Endothelial cell of umbilical vein (primary cell): ENCODE measurements at regions not wholly inside any gene's neighbourhood (a gene's known extent, or its start where the extent isn't known, plus 50 kb on each side); places are given as distances from the start of the nearest gene placed in this dataset.

Source experiments
- BruUV-seq: library from RNA; stranded (reverse); fragments of 400-500 nt; replicated peaks from 2 replicates; lab custom pipeline; 2021; lab: Mats Ljungman, UMichigan
- CTCF ChIA-PET: fragments of 300-600, 350-600 bp; sonication (Branson Sonifier 250); formaldehyde crosslinking; loops from one replicate; lab custom pipeline; 2021; ENCODE audit warnings: antibody characterized with exemption, inconsistent platforms; lab: Charles Lee
- POLR2A ChIA-PET: fragments of 300-600, 350-600 bp; sonication (Branson Sonifier 250); formaldehyde crosslinking; loops from one replicate; lab custom pipeline; 2021; ENCODE audit warnings: antibody characterized with exemption, inconsistent platforms; lab: Charles Lee
- DNase-seq: peaks from one replicate; pipeline ENCODE4 v3.0.0-alpha.2; 2011; ENCODE audit warnings: low read depth, low spot score
- FAIRE-seq: peaks from 2 replicates; lab custom pipeline; 2011; peaks lifted over from hg19 to GRCh38; lab: Jason Lieb, UNC
- H2AFZ ChIP-seq: 2 replicates; pipeline ENCODE4 v1.6.0; 2012; ENCODE audit warnings: low read depth, low read length, control low read depth, inconsistent platforms
- H3K27ac ChIP-seq: 2 replicates; pipeline ENCODE4 v1.5.1; 2011; ENCODE audit warnings: low read depth, mild to moderate bottlenecking, control low read depth, low read length, moderate library complexity; ENCODE audit not compliant: insufficient read depth
- H3K27me3 ChIP-seq, 2 experiments: 2 replicates each; pipeline versions ENCODE4 v1.6.0 to v1.6.1; 2011; ENCODE audit warnings: low read length in 2 of 2, mixed read lengths in 1 of 2; ENCODE audit not compliant: control insufficient read depth in 2 of 2, insufficient read depth in 2 of 2
- H3K36me3 ChIP-seq, 2 experiments: 2 replicates in 1 of 2; 3 replicates in 1 of 2; pipeline ENCODE4 v1.5.1; 2011; ENCODE audit warnings: low read length in 2 of 2, mild to moderate bottlenecking in 1 of 2, moderate library complexity in 1 of 2; ENCODE audit not compliant: control insufficient read depth in 2 of 2, insufficient read depth in 2 of 2; ENCODE audit errors: extremely low read depth in 1 of 2
- H3K4me1 ChIP-seq: 3 replicates; pipeline ENCODE4 v1.5.1; 2011; ENCODE audit warnings: mild to moderate bottlenecking, low read length; ENCODE audit not compliant: control insufficient read depth, insufficient read depth; ENCODE audit errors: extremely low read depth
- H3K4me2 ChIP-seq: 2 replicates; pipeline ENCODE4 v1.6.1; 2011; ENCODE audit warnings: low read length, control low read depth, mixed read lengths; ENCODE audit not compliant: insufficient read depth
- H3K4me3 ChIP-seq, 3 experiments: fragments of 200-600 bp in 1 of 3; sonication (generic), shearing (Covaris generic) in 1 of 3; replicated peaks in 1 of 3; 2 replicates each; pipeline ENCODE4 v1.5.1; 2011 to 2016; ENCODE audit warnings: control low read depth in 3 of 3, low read length in 3 of 3, mild to moderate bottlenecking in 2 of 3, inconsistent platforms in 1 of 3, low read depth in 1 of 3, moderate library complexity in 1 of 3; ENCODE audit not compliant: insufficient read depth in 1 of 3
- H3K79me2 ChIP-seq: 2 replicates; pipeline ENCODE4 v1.6.0; 2012; ENCODE audit warnings: low read length, inconsistent platforms; ENCODE audit not compliant: control insufficient read depth, insufficient read depth
- H3K9ac ChIP-seq: replicated peaks from 2 replicates; pipeline ENCODE3; 2011; ENCODE audit warnings: low read length, control low read depth; ENCODE audit not compliant: insufficient read depth; ENCODE audit errors: extremely low read depth
- H3K9me1 ChIP-seq: replicated peaks from 3 replicates; pipeline ENCODE4 v1.6.0; 2011; ENCODE audit warnings: mild to moderate bottlenecking, low read length; ENCODE audit not compliant: control insufficient read depth, insufficient read depth; ENCODE audit errors: extremely low read depth
- H3K9me3 ChIP-seq: replicated peaks from 2 replicates; pipeline ENCODE4 v1.5.1; 2012; ENCODE audit warnings: low read length, inconsistent platforms; ENCODE audit not compliant: control insufficient read depth, insufficient read depth
- H4K20me1 ChIP-seq: replicated peaks from 2 replicates; pipeline ENCODE3; 2011; ENCODE audit warnings: mild to moderate bottlenecking, low read length; ENCODE audit not compliant: control insufficient read depth, insufficient read depth; ENCODE audit errors: extremely low read depth
- CTCF ChIP-seq, 2 donors: IDR thresholded peaks; 1 replicate in 1 of 2; 2 replicates in 1 of 2; pipeline ENCODE4 v1.5.1; 2011; ENCODE audit warnings: low read length in 2 of 2, mild to moderate bottlenecking in 2 of 2, moderate library complexity in 2 of 2, control low read depth in 1 of 2, inconsistent platforms in 1 of 2, low read depth in 1 of 2; ENCODE audit not compliant: insufficient read depth in 1 of 2; ENCODE audit errors: extremely low read depth in 1 of 2
- EZH2 ChIP-seq: IDR thresholded peaks from 2 replicates; pipeline ENCODE4 v1.6.1; 2012; ENCODE audit warnings: borderline replicate concordance, low read depth, mild to moderate bottlenecking, moderate library complexity, low read length, inconsistent platforms; ENCODE audit not compliant: severe bottlenecking
- FOS ChIP-seq: IDR thresholded peaks from 2 replicates; pipeline ENCODE4 v1.6.1; 2011; ENCODE audit warnings: mild to moderate bottlenecking, low read length, moderate library complexity, borderline replicate concordance; ENCODE audit not compliant: insufficient read depth
- GATA2 ChIP-seq: IDR thresholded peaks from 2 replicates; pipeline ENCODE4 v1.7.0; 2011; ENCODE audit warnings: low read depth, mild to moderate bottlenecking, moderate library complexity, mixed read lengths, low read length; ENCODE audit not compliant: insufficient read length, insufficient read depth
- JUN ChIP-seq: IDR thresholded peaks from 2 replicates; pipeline ENCODE4 v1.6.1; 2011; ENCODE audit warnings: borderline replicate concordance, low read depth; ENCODE audit not compliant: insufficient read length, insufficient read depth
- MYC ChIP-seq: IDR thresholded peaks from one replicate; pipeline ENCODE4 v1.6.1; 2011; ENCODE audit warnings: mild to moderate bottlenecking, low read depth, low read length
- POLR2A ChIP-seq: IDR thresholded peaks from 2 replicates; pipeline ENCODE4 v1.6.1; 2012; ENCODE audit warnings: low read depth, mild to moderate bottlenecking, control low read depth, low read length
- POLR2AphosphoS5 ChIP-seq: IDR thresholded peaks from 2 replicates; pipeline ENCODE4 v1.6.1; 2012; ENCODE audit warnings: low read depth, mild to moderate bottlenecking, control low read depth, low read length, moderate library complexity; ENCODE audit not compliant: insufficient read depth
- dilution Hi-C: fragments of 300-500 bp; cut with MboI; formaldehyde crosslinking; loops from one replicate; pipeline ENCODE4 v1.15.0; 2019; ENCODE audit warnings: low sequenced_read_pairs; ENCODE audit not compliant: extremely low pct_ligation_motif_present
- intact Hi-C: fragments of 100-400 bp; cut with micrococcal nuclease; formaldehyde crosslinking; loops from one replicate; pipeline ENCODE4 v1.10.0; 2022
- TF ChIP-seq, protein P1 (sequence below): IDR thresholded peaks from 2 replicates; pipeline ENCODE4 v1.6.1; 2011; ENCODE audit not compliant: insufficient read depth, insufficient read length

DNA sequence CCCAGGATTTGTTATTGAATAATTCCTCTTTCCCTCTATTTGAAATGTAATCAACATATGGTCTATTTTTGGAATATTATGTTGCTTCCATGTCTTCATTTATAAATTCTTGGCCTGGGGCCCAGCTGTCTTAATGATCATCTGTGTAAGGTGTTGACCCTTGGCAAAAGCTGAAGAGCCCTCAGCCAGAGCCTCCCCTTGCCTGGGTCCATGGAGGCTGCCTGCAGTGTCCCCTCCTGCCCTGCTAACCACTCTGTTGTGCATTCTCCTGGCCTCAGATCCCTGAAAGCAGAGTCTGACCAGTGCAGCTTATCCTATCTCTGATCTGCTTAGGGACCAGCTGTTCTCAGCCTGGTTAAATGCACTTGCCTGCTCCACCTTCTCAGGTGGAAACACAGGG is 226.1 kb upstream of the APCDD1 start:
- no peak overlapping the region for H2AFZ ChIP-seq
- no TSS peak for BruUV-seq
- H3K36me3 ChIP-seq = no peaks in the 10 kb centered on the region

More for the DNA sequence above, 226.1 kb upstream of the APCDD1 start:
- dilution Hi-C loops (no loop called here), intact Hi-C loops (no loop called here)
- H3K4me1 ChIP-seq = no peaks in the 10 kb centered on the region
- H3K4me2 ChIP-seq = no peak overlapping the region
- H3K9ac ChIP-seq = no peak overlapping the region
- CTCF ChIA-PET = no interaction called here
- H4K20me1 ChIP-seq = no peaks in the 10 kb centered on the region
- no peak overlapping the region for H3K27ac ChIP-seq
- POLR2A ChIA-PET = no interaction called here
- TF ChIP-seq FOS = no peak
- TF ChIP-seq, protein P1, sequence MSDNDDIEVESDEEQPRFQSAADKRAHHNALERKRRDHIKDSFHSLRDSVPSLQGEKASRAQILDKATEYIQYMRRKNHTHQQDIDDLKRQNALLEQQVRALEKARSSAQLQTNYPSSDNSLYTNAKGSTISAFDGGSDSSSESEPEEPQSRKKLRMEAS = no peak
- no peak for TF ChIP-seq EZH2
- no peak for TF ChIP-seq JUN
- TF ChIP-seq GATA2 = no peak
- TF ChIP-seq MYC = no peak
- TF ChIP-seq POLR2A = no peak
- TF ChIP-seq POLR2AphosphoS5 = no peak
- no peak for TF ChIP-seq CTCF (IDR thresholded peaks at IDR 0.05; ENCODE audit: extremely low read depth in 1 of 2, insufficient read depth in 1 of 2, low read depth in 1 of 2, low read length in 2 of 2)
- DNase-seq (peak; percentile 12), FAIRE-seq (no peak)
- no peaks in the 10 kb centered on the region for H3K79me2 ChIP-seq
- H3K9me3 ChIP-seq = no peaks in the 10 kb centered on the region
- H3K27me3 ChIP-seq = no peaks in the 10 kb centered on the region
- H3K4me3 ChIP-seq = no peak overlapping the region
- no peaks in the 10 kb centered on the region for H3K9me1 ChIP-seq
